ENCODE measurements at regions not wholly inside any gene's neighbourhood (a gene's known extent, or its start where the extent isn't known, plus 50 kb on each side); places are given as distances from the start of the nearest gene placed in this dataset.
"Not testable (repeated sequence)": the region's sequence is repeated elsewhere in the genome, so short reads cannot be mapped to it uniquely, and the experiment has no call there.

GRCh38 chr1:30444850-30445249 is 278.5 kb downstream of the MATN1 start (continued):
- TF ChIP-seq CUX1 (IDR thresholded peaks at IDR 0.05; ENCODE audit: insufficient replicate concordance, low read depth, low read length) (no peak), ZNF274 (IDR thresholded peaks at IDR 0.05; ENCODE audit: insufficient read depth, insufficient read length) (no peak)

GRCh38 chr1:30444401-30444800 is 279.0 kb downstream of the MATN1 start:
- Histone ChIP-seq H3K4me3 (no peak overlapping the region), H2AFZ (ENCODE audit: control insufficient read depth, low read depth, low read length) (no peak overlapping the region), H3K36me3 (ENCODE audit: control insufficient read depth in 2 of 2, insufficient read depth in 2 of 2, low read length in 1 of 2) (no peaks in the 10 kb centered on the region), H4K20me1 (ENCODE audit: control insufficient read depth, insufficient read depth) (no peaks in the 10 kb centered on the region), H3K4me1 (ENCODE audit: control insufficient read depth, insufficient read depth, low read length) (no peaks in the 10 kb centered on the region), H3K27me3 (replicated peaks in 1 of 2; ENCODE audit: control insufficient read depth in 2 of 2, insufficient read depth in 2 of 2, low read length in 1 of 2) (peaks cover 0 to 2% of the 10 kb centered on the region in 2 experiments; a peak in 1 of 4 replicates), H3K79me2 (ENCODE audit: control insufficient read depth, insufficient read depth, low read length) (no peaks in the 10 kb centered on the region), H3K9me3 (replicated peaks; ENCODE audit: control insufficient read depth, insufficient read depth, low read length) (no peaks in the 10 kb centered on the region), H3K27ac (ENCODE audit: control insufficient read depth, insufficient read depth) (no peak overlapping the region), H3K4me2 (ENCODE audit: control insufficient read depth, insufficient read depth) (no peak overlapping the region), H3K9ac (ENCODE audit: control insufficient read depth, insufficient read depth, low read length) (no peak overlapping the region)
- no peak for TF ChIP-seq RCOR1 (conservative IDR thresholded peaks at IDR 0.05; ENCODE audit: low read depth, low read length)
- no peak for TF ChIP-seq HSF1 (IDR thresholded peaks at IDR 0.05; ENCODE audit: low read depth, low read length)
- no peak for TF ChIP-seq BMI1 (IDR thresholded peaks at IDR 0.05; ENCODE audit: borderline replicate concordance)
- in situ Hi-C loops (cut with MboI): no loop called here
- DNase-seq (ENCODE audit: low read depth, low spot score) (no peak), FAIRE-seq (no peak), ATAC-seq (no peak)
- ChIA-PET POLR2A (no interaction called here), CTCF (no interaction called here), SMC1A (ENCODE audit: uncharacterized antibody, unreplicated experiment) (no interaction called here), RAD21 (ENCODE audit: unreplicated experiment) (no interaction called here)
- no TSS peak for BruUV-seq (replicated peaks)
- intact Hi-C loops (cut with micrococcal nuclease; ENCODE audit: unreplicated experiment): no loop called here
- 0% methylated on average over 1 of the region's 1 CpG for WGBS (ENCODE audit: insufficient coverage, insufficient replicate concordance, low lambda C conversion rate, missing lambda C conversion rate)

DNA sequence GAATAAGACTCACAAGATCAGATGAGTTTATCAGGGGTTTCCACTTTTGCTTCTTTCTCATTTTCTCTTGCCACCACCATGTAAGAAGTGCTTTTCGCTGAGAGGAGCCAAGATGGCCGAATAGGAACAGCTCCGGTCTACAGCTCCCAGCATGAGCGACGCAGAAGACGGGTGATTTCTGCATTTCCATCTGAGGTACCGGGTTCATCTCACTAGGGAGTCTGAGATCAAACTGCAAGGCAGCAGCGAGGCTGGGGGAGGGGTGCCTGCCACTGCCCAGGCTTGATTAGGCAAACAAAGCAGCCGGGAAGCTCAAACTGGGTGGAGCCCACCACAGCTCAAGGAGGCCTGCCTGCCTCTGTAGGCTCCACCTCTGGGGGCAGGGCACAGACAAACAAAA is 285.1 kb downstream of the MATN1 start:
- in situ Hi-C loops (cut with MboI); H3K4me1 ChIP-seq (ENCODE audit: control insufficient read depth, insufficient read depth, low read length); ATAC-seq; H4K20me1 ChIP-seq (ENCODE audit: control insufficient read depth, insufficient read depth); H3K27me3 ChIP-seq (replicated peaks in 1 of 2; ENCODE audit: control insufficient read depth in 2 of 2, insufficient read depth in 2 of 2, low read length in 1 of 2); H3K4me2 ChIP-seq (ENCODE audit: control insufficient read depth, insufficient read depth); CTCF ChIA-PET; H3K27ac ChIP-seq (ENCODE audit: control insufficient read depth, insufficient read depth); intact Hi-C loops (cut with micrococcal nuclease; ENCODE audit: unreplicated experiment); BruUV-seq (replicated peaks); RAD21 ChIA-PET (ENCODE audit: unreplicated experiment); H3K36me3 ChIP-seq (ENCODE audit: control insufficient read depth in 2 of 2, insufficient read depth in 2 of 2, low read length in 1 of 2); SMC1A ChIA-PET (ENCODE audit: uncharacterized antibody, unreplicated experiment); H2AFZ ChIP-seq (ENCODE audit: control insufficient read depth, low read depth, low read length); H3K9me3 ChIP-seq (replicated peaks; ENCODE audit: control insufficient read depth, insufficient read depth, low read length); H3K4me3 ChIP-seq; H3K79me2 ChIP-seq (ENCODE audit: control insufficient read depth, insufficient read depth, low read length); FAIRE-seq; POLR2A ChIA-PET; DNase-seq (ENCODE audit: low read depth, low spot score); H3K9ac ChIP-seq (ENCODE audit: control insufficient read depth, insufficient read depth, low read length): not testable (repeated sequence)
- WGBS (ENCODE audit: insufficient coverage, insufficient replicate concordance, low lambda C conversion rate, missing lambda C conversion rate): 33% methylated on average over 9 of the region's 9 CpGs
